ENCODE measurements at regions not wholly inside any gene's neighbourhood (a gene's known extent, or its start where the extent isn't known, plus 50 kb on each side); places are given as distances from the start of the nearest gene placed in this dataset.

DNA sequence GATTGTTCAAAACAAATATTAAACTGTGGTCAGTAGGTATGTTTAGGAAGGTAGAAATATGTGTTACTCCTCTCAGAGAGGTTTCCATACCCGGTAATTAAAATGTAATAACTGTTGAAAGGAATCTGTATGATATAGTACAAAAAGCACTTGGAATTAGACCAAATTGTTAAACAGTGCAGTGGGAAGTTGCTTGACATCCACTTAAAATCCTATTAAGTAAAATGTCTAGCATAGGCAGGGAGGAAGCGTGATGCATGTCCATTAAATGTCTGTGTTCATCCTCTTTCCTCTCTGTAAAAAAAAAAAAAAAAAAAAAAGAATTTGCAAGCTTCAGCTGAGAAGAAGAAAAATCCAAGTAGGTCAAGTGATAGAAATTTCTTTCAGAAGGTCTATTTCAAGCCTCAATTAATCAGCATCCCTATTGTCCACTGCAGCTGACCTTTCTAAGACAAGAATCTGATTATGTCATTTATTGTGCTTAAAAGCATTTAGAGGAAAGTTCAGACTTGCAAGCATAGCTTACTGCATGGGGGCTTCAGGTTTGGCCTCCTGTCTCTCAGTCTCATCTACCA is 265.6 kb upstream of the RGS6 start:
- WGBS, 5 donors, result 65 to 83% (median 79%) methylated on average over 2 of the region's 2 CpGs
- no peak for TF ChIP-seq POLR2AphosphoS5 (IDR thresholded peaks at IDR 0.05)
- TF ChIP-seq, protein P1, sequence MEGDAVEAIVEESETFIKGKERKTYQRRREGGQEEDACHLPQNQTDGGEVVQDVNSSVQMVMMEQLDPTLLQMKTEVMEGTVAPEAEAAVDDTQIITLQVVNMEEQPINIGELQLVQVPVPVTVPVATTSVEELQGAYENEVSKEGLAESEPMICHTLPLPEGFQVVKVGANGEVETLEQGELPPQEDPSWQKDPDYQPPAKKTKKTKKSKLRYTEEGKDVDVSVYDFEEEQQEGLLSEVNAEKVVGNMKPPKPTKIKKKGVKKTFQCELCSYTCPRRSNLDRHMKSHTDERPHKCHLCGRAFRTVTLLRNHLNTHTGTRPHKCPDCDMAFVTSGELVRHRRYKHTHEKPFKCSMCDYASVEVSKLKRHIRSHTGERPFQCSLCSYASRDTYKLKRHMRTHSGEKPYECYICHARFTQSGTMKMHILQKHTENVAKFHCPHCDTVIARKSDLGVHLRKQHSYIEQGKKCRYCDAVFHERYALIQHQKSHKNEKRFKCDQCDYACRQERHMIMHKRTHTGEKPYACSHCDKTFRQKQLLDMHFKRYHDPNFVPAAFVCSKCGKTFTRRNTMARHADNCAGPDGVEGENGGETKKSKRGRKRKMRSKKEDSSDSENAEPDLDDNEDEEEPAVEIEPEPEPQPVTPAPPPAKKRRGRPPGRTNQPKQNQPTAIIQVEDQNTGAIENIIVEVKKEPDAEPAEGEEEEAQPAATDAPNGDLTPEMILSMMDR (IDR thresholded peaks at IDR 0.05 in 8 of 11, conservative IDR thresholded peaks at IDR 0.05 in 3 of 11), result no peak
- TF ChIP-seq POLR2A (IDR thresholded peaks at IDR 0.05), result no peak
- H3K4me1 ChIP-seq, result peaks cover 0 to 14% (median 0%) of the 10 kb centered on the region in 6 donors
- no peak overlapping the region for H3K4me3 ChIP-seq
- H3K27ac ChIP-seq, result no peak overlapping the region
- peaks cover 0 to 63% (median 7%) of the 10 kb centered on the region in 6 donors for H3K36me3 ChIP-seq
- H3K9me3 ChIP-seq, result no peaks in the 10 kb centered on the region
- intact Hi-C loops (cut with DNase I; ENCODE audit: low total_unique reads), result no loop called here
- H3K27me3 ChIP-seq (replicated peaks in 1 of 7), result no peaks in the 10 kb centered on the region
- DNase-seq, result no peak

DNA sequence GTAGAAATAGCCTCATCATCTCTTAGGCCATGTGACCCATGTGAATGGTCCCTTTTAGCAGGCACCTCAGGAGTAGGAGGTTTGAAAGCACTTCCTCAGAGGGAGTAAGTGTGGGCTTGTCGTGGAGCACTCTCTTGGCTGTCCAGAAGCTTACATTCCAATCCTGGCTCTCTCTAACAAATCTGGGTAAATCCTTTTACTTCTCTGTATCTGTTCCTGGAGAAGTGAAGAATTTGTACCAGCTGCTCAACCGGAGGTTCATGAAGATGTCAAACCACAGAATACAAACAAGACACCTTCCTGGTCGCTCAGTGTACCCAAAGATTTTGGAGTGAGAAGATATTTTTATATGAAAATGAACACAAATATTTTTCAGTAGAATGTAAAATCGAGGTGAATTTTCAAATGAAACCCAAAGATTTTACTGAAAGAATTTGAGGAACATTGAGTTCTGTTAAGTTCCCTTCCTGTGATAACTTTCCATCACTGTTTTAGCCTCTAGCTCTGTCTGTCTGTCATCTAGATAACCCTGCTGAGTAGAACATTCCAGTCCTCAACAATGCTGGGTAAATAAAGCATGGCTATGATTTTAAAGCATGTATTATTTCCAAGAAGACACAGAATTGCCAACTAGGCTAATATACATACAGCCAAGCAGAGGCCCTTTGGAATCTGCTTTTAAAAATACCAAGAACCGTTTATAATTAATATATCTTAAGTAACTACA is 263.9 kb upstream of the RGS6 start:
- intact Hi-C loops (cut with DNase I; ENCODE audit: low total_unique reads), result no loop called here
- no peak overlapping the region for H3K4me3 ChIP-seq
- DNase-seq, result no peak
- H3K9me3 ChIP-seq, result no peaks in the 10 kb centered on the region
- peaks cover 2 to 64% (median 14%) of the 10 kb centered on the region in 6 donors for H3K36me3 ChIP-seq
- H3K27ac ChIP-seq, result peak overlapping the region in 1 of 8 donors; percentile 16
- TF ChIP-seq, protein P1 (IDR thresholded peaks at IDR 0.05 in 8 of 11, conservative IDR thresholded peaks at IDR 0.05 in 3 of 11), result no peak
- TF ChIP-seq POLR2A (IDR thresholded peaks at IDR 0.05) (no peak), POLR2AphosphoS5 (IDR thresholded peaks at IDR 0.05) (no peak)
- no peaks in the 10 kb centered on the region for H3K27me3 ChIP-seq (replicated peaks in 1 of 7)
- peaks cover 0 to 14% (median 0%) of the 10 kb centered on the region in 6 donors for H3K4me1 ChIP-seq
- 75 to 89% (median 83%) methylated on average over 5 of the region's 5 CpGs for WGBS, 5 donors

DNA sequence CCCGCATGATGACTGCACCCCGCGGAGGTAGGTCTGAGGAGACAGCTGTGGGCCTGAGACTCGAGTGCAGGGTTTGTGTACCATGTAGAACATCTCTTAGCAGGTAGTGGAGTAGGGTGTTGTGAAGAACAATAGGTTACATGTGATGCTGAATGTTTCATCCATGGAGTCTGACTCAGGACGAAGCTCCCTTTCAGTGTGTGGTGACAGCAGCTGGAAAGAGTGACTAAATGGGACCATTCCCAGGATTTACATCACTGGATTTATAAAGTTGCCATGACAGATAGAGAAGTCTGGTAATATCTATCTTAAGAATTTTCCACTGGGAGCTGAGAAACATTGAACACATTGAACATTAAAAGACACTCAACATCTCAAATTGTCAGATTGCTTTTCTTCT is 259.6 kb upstream of the RGS6 start:
- WGBS, 5 donors, result 90 to 96% (median 93%) methylated on average over 5 of the region's 5 CpGs
- H3K27me3 ChIP-seq (replicated peaks in 1 of 7), result no peaks in the 10 kb centered on the region
- DNase-seq, result no peak
- TF ChIP-seq POLR2AphosphoS5 (IDR thresholded peaks at IDR 0.05), result peak in 1 of 3 donors; percentile 6
- TF ChIP-seq, protein P1 (IDR thresholded peaks at IDR 0.05 in 8 of 11, conservative IDR thresholded peaks at IDR 0.05 in 3 of 11), result no peak
- peaks cover 8 to 73% (median 23%) of the 10 kb centered on the region in 6 donors for H3K36me3 ChIP-seq
- peaks cover 0 to 7% (median 0%) of the 10 kb centered on the region in 6 donors for H3K4me1 ChIP-seq
- no peak overlapping the region for H3K4me3 ChIP-seq
- H3K27ac ChIP-seq, result no peak overlapping the region
- peaks cover 0 to 7% (median 0%) of the 10 kb centered on the region in 8 donors for H3K9me3 ChIP-seq
- intact Hi-C loops (cut with DNase I; ENCODE audit: low total_unique reads), result no loop called here

DNA sequence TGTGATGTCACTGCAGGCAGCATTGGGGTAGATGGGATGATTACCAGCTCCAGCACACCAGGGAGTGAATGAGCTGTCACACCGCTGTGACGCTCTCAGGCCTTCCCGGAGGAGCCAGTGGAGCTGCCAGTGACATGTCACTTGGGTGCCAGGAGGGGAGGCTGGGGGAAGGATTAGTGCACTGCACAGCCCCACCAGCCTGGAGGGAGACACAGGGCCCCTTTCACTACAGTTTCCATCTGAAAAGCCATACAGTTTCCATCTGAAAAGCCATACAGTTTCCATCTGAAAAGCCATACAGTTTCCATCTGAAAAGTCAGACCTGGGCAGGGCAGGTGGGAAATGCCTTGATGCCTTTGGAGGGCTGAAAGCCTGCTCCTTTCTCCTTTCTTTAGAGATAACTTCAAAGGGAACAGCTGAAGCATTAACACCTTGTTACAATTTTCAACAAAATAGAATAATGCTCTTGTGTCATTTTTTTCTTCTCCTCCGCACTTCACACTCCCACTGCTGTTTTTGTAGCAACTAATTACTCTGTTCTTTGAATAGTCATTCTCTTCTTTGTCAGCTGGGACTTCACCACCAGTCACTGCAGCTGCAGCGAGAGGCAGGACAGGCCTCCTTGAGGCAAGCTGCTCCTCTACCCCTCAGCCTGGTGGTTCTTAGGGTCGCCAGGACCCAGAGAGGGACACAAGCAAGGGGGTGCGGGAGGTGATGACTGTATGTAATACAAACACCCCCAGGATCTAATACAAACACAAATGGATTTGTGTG is 256.9 kb upstream of the RGS6 start:
- H3K27ac ChIP-seq, result no peak overlapping the region
- H3K4me1 ChIP-seq, result no peaks in the 10 kb centered on the region
- peaks cover 8 to 69% (median 23%) of the 10 kb centered on the region in 6 donors for H3K36me3 ChIP-seq
- no peak for TF ChIP-seq POLR2AphosphoS5 (IDR thresholded peaks at IDR 0.05)
- TF ChIP-seq, protein P1 (IDR thresholded peaks at IDR 0.05 in 8 of 11, conservative IDR thresholded peaks at IDR 0.05 in 3 of 11), result no peak
- TF ChIP-seq POLR2A (IDR thresholded peaks at IDR 0.05), result no peak
- H3K9me3 ChIP-seq, result peaks cover 0 to 10% (median 0%) of the 10 kb centered on the region in 8 donors
- intact Hi-C loops (cut with DNase I; ENCODE audit: low total_unique reads), result no loop called here
- no peak overlapping the region for H3K4me3 ChIP-seq
- DNase-seq, result no peak
- WGBS, 5 donors, result 92 to 97% (median 94%) methylated on average over 7 of the region's 7 CpGs
- H3K27me3 ChIP-seq (replicated peaks in 1 of 7), result no peaks in the 10 kb centered on the region
